ENCODE measurements at regions not wholly inside any gene's neighbourhood (a gene's known extent, or its start where the extent isn't known, plus 50 kb on each side); places are given as distances from the start of the nearest gene placed in this dataset.

- TF ChIP-seq CHD7 (IDR thresholded peaks at IDR 0.05; ENCODE audit: insufficient replicate concordance, low read length) (no peak), EGR1 (IDR thresholded peaks at IDR 0.05; ENCODE audit: borderline replicate concordance, low read depth, low read length) (no peak), ASH2L (IDR thresholded peaks at IDR 0.05; ENCODE audit: low read length) (no peak), SAP30 (IDR thresholded peaks at IDR 0.05; ENCODE audit: insufficient read depth, insufficient replicate concordance, low read length) (no peak), ZNF274 (IDR thresholded peaks at IDR 0.05; ENCODE audit: borderline replicate concordance, extremely low read depth, low read length) (no peak), TAF1 (IDR thresholded peaks at IDR 0.05; ENCODE audit: low read depth, low read length) (no peak), KDM5A (IDR thresholded peaks at IDR 0.05; ENCODE audit: low read length) (no peak), BACH1 (IDR thresholded peaks at IDR 0.05; ENCODE audit: low read length) (no peak), CEBPB (IDR thresholded peaks at IDR 0.05; ENCODE audit: low read depth, low read length) (no peak), KDM1A (IDR thresholded peaks at IDR 0.05; ENCODE audit: borderline replicate concordance, low read length) (no peak), BRCA1 (IDR thresholded peaks at IDR 0.05; ENCODE audit: low read depth, low read length) (no peak), KDM4A (IDR thresholded peaks at IDR 0.05; ENCODE audit: low read depth, low read length, severe bottlenecking) (no peak), CBX5 (IDR thresholded peaks at IDR 0.05; ENCODE audit: low read depth, low read length) (no peak), SP2 (IDR thresholded peaks at IDR 0.05; ENCODE audit: low read length) (no peak)
Measured at GRCh38 chr6:137781639-137782038, 85.4 kb upstream of the TNFAIP3 start (continued).

Measured in H1 (cell line).